ENCODE measurements at regions not wholly inside any gene's neighbourhood (a gene's known extent, or its start where the extent isn't known, plus 50 kb on each side); places are given as distances from the start of the nearest gene placed in this dataset.
"Not testable (repeated sequence)": the region's sequence is repeated elsewhere in the genome, so short reads cannot be mapped to it uniquely, and the experiment has no call there.

DNA sequence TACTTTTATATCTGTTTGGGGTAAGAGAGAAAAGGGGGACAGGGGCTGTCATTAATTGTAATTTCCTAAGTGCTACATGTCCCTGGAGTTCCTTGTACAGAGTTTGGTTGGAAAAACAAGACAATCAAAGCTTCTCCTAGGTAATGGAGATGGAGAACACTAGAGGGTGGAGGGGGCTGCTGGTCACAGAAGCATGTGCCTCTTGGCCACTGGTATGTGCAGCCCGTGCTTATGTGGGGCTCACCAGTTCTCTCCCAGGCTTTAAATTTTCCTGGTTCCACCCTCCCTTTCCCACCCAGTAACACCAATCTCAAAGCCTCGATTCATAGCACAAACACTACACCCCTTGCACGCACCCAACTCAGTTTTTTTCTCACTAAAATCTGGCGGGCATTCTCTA lies 165.6 kb downstream of the SAMD5 start:
- no peak for DNase-seq

DNA sequence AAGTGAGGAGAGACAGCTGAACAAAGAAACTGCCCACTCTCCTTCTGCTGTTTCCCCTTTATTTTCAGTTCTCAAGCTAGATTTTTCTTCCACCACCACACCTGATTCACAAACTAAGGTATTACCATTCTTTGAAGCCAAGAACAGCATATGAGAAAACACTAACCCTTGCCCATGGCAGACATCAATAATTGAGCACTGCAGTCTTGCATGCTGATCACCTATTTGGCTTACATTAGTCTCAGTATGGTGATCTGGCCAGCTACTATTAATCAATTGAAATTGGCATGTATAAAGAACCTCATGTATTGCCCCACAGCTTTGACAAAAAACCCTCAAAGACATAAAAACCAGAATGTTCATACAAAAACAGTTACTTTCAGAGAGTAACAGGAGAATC lies 166.3 kb downstream of the SAMD5 start:
- no peak for DNase-seq

DNA sequence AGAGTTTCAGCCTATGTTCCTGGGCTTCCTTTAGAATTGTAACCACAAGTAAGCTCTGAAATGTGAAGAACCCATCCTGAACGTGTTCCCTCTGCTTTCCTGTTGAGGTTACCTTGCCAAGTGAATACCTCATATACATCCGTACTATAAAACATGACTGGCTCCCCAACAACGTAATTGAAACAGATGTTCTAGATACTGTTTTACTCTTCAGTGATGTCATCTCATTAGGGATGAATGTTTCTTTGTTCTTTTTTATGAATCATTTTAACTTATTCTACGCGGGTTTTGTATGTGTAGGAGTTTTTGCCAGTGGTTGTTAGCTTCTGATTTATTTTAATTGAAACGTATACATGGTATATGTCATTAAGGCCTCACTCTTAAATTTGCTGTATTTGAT lies 166.8 kb downstream of the SAMD5 start:
- DNase-seq, result no peak

DNA sequence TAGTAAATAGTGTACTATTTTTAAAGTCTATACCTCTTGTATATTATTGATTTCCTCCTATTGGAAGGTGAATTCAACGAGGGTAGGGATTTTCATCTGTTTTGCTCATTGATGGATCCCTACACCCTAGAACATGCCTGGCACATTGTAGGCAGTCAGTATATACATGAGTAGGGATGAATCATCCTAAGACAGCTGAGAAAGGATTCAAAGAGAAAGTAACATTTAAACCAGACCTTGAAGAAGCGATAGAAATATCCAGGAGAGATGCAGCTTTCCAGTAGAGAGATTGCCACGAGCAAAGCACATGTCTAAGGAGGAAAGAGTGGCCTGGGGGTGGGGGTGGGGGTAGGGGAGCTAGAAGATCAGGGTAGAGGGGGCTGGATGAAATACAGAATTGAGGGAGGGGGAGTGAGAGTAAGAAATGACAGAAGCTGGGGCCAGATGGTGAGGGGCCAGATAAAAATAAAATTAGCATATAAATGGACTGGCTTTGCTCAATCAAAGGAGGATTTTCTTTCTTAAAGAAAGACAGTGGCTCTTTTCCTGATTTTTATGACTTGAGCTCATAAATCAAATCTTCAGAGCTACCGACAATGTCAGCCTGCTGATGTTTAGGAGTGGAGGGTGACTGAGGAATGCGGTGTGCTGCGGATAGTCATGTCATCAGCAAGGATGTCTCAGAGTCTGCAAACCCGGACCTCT lies 168.2 kb downstream of the SAMD5 start:
- no peak for DNase-seq

DNA sequence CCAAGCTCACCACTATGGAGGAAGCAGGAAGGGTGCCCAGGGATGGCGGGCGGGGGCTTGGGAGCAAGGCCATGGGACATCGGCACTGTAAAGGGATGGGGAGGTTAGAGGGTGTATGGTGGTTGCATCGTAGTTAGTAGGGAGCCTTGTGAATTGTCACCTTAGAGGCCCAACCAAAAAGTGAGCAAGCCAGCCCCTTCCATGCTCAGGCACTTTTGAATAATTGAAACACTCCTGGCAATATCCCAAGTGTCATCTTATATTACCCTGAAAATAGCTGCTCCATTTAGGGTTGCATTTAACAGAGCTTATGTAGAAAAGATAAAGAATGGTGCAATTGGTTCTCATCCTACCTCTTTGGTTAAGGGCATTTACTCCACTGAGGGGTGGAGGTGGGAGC lies 169.2 kb downstream of the SAMD5 start:
- DNase-seq, result no peak

DNA sequence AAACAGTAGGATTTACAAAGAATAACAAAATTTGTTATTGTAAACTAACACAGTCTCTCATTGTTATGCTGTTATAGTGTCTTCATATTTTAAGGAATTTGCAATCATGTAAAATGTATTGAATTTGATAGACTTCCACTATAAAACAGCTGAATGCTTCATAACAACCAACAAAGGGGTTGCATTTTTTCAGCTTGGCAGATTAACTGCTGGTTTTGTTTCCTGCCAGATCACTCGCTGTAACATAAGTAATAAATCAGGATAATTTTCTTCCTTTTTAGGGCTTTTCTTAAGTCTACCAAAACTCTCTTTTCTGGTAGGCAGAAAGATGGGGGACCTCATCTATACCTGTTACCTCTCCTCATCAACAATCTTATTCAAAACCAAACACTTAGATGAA lies 169.8 kb downstream of the SAMD5 start:
- DNase-seq, result no peak

DNA sequence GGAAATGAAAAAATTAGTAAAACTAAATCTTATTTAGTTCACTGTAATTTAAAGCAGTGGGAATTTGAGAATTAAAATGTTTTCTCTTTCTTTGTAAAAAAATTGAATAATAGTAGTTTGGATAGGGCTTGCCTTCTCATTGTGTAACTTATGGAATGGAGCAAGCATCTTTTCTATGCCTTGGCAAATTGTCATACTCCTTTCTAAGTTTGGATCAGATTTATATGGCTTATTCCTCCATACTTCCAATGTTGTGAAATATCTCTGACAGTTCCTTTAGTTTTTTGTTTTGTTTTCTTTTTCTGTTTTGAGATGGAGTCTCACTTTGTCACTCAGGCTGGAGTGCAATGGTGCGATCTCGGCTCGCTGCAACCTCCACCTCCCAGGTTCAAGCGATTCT lies 176.4 kb downstream of the SAMD5 start:
- DNase-seq, result no peak

DNA sequence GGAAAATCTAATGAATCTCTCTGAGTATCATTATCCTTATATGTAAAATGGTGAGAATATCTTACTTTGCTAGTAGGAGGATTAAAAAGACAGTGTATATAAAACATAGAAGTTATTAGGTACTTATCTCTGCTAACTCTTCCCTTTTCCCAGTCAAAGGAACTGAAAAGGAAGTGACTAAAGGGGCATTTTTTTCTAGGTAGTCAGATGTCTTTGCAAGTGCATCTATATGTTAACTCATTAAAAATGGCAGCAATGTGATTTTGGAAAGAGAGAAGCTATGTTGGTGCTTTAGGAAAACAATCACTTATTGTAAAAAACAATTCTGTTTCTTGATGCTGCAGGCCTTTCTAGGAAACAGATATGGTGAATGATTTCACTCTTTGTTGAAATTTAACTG lies 180.9 kb downstream of the SAMD5 start:
- no peak for DNase-seq

DNA sequence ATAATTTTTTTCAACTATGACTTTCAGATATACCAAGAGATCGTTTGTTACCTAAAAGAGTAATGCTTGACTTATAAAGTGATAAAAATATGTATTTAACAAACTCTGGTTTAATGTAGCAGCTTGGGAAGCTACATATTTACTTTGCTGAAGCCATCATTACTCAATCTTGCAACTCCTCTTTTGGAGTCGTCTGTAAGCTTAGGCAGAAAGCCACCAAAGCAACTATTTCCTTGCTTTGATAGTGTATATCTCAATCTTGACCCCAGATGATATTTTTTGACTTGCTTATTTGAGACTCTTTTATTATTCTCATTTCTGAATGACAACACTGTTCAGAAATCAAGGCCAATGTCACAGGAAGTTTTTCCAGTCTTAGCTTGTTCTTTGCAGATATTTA lies 183.0 kb downstream of the SAMD5 start:
- DNase-seq, result no peak

DNA sequence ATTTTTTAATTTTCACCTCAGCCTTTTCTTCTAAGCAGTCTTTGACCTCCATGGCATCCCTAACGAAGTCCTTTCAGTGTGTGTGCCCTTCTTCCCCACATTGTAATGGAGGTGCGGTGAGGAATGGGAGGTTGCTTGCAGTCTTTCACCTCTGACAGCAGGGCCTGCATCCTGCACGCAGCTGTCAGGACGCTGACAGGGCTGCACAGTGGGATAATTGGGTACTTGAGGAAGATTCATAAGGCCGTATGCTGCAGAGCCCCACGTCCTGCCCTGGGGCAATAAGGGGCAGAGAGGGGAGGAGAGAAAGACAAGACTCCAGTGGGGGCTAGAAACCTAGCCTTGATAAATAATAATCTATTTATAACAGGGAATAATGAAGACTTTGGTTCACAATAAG lies 184.7 kb downstream of the SAMD5 start:
- DNase-seq, result no peak

DNA sequence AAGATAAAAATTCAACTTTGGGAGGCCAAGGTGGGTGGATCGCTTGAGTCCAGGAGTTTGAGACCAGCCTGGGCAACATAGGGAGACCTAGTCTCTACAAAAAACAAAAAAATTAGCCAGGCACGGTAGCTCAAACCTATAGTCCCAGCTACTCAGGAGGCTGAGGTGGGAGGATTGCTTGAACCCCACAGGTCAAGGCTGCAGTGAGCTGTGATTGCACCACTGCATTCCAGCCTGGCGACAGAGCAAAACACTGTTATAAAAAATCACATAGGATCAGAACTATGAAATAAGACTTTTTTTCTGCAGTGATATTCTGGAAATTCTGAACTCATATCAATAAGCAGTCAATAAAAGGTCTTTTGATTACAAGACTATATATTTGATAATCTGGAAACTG lies 186.1 kb downstream of the SAMD5 start:
- not testable (repeated sequence) for DNase-seq

DNA sequence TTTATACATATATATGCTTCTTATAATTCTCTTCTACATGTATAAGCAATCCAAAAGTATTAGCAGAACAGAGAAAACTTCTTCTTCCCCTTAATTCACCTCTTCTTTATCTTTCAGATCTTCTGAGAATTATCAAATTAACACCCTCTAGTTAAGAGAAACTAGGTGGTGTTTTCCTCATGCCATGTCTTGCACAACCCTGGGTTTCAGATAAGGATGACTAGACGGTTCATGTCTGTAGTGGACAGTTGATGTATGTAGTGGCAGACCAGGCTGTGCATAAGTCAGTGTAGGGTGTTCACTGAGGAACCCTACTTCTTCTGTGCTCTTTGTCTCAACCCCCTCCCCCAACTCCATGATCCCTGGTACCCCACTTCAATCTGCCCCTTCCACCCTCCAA lies 187.3 kb downstream of the SAMD5 start:
- DNase-seq, result no peak

DNA sequence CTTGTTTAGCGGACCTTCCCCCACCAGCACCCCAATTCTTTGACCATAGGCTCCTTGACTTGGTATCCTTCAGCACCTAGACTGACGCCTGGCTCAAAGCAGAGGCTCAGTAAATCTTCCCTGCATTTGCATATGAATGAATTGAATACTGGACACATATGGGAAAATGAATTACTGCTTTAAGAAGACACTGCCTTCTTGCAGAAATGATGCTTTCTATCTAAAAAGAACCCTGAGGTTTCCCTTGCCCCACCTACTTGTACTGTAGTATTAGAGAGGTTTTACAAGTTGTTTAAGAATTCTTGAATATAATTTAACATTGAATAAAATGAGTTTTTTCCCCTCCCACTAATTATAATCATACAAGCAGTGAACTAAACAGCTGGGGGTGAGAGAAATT lies 190.7 kb downstream of the SAMD5 start:
- DNase-seq, result no peak

DNA sequence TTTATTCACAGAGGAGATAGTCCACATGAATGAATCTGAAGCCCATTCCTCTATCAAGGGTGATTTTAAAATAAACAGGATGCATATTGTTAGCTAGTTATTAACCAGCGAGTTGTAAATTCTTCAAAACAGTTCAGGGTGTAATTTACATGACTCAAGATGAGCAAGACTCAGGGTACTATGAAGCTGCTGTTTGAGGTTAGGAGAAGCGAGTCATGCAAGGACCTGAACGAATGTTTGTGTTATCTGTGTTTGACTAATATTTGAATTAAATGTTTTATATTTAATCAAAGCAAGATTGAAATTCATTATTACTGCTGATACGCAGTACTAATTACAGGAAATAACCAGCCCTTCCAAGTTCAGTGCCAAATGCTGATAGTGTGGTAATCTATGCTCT lies 191.1 kb downstream of the SAMD5 start:
- DNase-seq, result no peak

DNA sequence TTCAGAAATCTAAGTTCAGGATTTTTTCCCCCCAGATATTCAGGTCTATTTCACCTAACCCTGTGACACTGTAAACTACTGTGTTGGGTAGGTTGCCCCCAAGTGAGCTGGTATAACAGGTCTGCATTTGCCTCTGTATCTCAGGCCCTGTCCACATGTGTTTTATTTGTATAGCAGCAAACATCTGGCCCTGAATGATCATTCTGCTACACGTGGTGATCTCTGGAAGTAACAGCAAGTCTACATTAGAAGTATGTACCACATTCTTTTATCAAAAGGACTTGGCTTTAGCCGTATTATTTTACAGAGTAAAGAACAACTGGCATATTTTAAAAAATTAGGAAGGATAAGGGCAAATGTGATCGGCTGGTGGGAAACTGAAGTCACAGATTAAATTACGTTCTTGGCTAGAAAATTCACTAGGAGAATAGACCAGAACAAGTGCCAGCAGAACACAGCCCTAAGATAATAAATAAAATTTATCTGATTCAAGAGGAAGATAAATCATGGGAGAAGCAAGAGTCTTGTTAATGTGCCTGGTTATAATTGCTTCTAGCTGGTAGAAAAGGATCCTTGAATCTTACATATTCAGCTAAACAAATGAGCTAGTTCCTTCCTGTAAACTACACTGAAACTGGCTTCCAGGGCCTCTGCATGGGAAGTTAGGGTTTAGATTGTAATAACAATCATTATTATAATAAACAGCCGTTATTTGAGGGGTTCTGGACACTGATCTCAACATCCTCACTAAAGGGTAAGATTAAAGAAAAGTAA lies 192.1 kb downstream of the SAMD5 start:
- no peak for DNase-seq

DNA sequence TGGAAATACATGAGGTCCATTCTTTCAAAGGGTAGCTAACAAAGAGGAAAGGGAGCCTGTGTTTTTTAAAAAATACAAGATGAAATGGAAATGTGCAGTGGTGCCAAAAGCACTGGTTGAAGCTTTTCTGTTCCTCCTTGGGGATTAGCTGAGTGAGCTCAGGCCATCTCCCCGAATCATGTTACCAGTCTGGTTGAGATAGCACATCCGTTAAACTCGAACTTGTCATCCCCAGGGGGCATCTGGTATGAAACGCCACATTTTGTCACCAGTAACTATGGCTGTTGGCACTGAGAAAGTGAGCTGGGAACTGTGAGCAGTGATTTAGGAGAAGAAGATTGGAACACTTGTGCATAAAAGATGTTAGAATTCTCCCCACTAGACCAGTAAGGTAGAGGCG lies 196.2 kb downstream of the SAMD5 start:
- DNase-seq, result no peak

DNA sequence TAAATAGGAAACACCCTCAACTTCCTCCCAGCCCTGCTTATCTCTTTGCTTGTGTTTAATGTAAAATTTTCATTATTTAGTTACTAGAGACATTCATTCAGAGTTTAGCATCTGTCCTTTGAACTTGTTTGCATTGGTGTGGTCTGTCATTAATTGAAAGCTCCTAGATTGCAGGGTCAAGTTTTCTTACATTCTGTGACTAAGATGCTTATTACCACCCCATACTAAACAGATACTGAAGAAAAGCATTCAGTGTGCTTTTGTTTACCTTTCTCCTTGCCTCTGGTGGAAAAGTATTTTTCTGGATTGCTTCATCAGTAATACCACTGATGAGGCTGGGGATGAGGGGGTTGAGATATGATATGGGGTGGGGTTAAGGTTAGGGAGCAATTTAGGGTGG lies 199.0 kb downstream of the SAMD5 start:
- DNase-seq, result no peak

DNA sequence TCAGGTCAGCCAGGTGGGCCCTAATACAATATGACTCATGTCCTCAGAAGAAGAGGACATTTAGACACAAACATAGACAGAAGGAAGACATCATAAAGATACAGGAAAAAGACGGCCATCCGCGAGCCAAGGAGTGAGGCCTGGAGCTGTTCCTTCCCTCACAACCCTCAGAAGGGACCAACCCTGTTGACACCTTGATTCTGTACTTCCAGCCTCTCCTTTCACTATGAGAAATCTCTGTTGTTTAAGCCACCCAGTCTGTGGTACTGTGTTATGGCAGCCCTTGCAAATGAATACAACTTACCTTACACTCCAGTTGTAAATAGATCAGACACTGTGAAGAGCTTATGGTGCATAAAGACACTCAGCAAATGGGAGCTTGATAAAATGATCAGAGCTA lies 199.7 kb downstream of the SAMD5 start:
- DNase-seq, result no peak

DNA sequence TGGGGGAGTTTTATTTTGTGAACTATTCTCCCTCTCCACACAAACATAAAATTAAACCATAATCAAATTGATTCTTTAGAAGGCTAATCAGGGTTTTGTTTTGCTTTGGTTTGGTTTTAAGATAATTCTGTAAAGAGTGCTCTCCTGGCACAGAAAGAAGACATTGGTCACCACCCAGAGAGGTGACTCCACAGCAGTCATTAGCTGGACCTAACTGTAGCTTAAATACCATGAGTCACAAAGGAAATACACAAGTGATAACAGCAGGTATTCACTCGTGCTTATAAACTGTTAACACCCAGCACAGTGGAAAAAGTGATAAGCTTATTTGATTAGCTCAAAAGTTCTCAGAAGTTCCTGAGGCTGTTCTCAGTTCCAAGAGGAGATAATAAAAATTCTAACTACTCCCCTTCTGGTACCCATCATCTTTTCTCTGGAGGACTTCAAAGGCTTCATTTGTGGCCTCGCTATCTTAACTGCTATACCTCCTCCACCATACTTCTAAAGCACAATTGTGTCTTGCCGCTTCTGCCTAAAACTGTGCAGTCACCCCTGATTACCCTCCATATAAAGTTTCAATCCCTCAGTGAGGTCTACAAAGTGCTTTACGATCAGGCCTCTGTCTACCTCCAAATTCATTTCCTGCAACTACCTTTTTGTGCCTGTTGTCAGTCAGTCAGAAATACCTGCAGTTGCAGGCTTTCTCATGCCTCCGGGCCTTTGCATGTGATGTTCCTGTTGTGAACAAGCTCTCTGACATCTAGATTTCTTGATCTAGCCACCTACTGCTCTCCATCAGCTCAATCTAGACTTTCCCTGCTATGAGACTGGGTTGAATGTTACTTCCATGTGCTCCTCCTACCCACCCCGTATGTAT lies 201.1 kb downstream of the SAMD5 start:
- no peak for DNase-seq

DNA sequence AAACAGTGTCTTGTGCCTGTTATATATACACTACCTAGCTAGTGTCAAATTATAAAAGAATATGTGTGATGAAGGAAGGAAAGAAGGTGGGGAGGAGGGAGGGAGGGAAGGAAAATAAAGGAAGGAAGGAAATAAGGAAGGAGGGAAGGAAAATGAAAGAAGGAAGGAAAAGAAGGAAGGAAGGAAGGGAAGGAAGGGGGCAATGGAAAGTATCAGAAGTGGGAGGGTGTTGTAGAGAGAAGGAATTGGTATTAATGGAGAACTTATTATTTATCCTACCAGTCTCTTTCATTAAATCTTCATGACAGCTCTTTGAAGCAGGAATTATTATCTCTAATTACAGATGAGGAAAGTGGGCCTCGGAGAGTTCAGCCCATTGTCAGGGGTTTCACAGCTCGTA lies 202.4 kb downstream of the SAMD5 start:
- no peak for DNase-seq

DNA sequence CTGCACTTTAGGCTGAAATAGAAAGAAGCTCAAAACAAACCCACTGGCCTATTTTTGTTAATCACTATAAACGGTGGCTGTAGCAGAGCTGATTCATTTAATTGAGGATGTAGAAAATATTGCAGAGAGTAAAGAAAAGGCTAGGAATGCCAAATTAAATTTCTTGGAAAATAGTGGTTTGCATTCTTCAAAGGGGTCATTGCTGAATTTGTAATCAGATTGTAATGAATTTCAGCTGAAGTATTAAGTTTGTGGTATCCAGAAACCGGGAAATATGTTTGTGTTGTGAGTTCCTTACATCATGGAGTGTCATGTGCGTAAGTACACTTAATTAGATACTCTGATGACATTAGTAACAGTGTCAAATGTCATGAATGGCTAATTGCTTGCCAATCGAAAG lies 203.0 kb downstream of the SAMD5 start:
- DNase-seq, result no peak

DNA sequence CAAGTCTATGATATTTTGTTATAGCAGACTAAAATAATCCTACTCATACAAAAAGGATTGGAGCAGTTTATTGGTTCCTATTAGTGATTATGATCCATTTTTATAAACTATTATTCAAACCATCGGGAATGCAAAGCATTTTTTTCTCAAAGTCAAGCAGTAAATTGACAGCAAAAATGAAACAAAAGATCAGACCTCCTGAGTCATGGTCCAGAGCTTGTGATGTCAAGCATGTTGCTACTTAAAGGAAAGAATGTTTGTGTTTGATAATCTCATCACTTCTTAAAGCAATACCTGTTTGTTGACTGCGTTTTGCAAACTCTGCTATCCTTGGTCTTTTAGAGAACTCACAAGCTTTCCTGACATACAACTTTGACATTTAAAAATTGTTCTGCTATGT lies 204.4 kb downstream of the SAMD5 start:
- DNase-seq, result no peak

DNA sequence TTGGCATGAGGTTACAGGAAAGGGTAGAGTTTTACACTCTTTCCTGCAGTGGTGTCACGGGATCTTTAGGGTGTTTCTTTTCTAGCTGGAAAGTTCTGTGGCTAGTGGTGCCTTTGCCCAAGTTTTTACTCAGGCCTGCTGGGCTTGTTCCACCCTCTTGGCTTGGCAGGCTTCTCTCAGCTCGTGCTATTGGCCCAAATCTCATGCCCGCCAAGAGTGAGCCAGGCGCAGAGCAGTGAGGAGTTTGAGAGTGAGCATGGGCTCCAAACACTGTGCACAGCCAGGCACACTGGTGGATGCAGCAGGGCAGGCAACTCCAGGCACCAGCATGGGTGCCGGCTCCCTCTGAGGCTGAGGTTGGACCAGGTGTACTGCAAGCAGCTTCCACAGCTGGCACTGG lies 206.5 kb downstream of the SAMD5 start:
- DNase-seq, result no peak

DNA sequence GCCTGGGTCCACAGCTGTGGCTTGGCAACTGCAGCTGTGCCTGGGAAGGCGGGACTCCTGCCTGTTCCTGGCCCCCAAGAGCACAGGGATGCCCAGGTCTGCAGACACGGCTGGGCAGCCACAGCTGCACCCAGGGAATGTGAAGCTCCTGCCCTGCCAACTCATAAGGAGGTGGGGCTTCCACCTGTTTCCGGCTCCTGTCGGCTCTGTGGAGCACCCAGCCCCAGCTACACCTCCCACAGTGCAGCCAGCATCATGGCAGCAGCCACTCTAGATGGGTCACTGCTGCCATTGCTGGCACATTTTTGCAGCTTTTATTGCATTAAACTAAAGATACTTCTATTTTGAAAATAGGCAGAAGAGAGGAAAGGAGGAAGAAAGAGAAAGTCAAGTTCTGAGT lies 207.9 kb downstream of the SAMD5 start:
- no peak for DNase-seq

Data from activated gamma-delta T cell treated with Interleukin-2 at 50 U/mL for 16 hours (primary cell).